ENCODE measurements at regions not wholly inside any gene's neighbourhood (a gene's known extent, or its start where the extent isn't known, plus 50 kb on each side); places are given as distances from the start of the nearest gene placed in this dataset.

GRCh38 chr9:99485459-99485858 is 263.4 kb downstream of the SEC61B start:
- no peak for FAIRE-seq
- Histone ChIP-seq H3K9me3 (ENCODE audit: low read length) (no peaks in the 10 kb centered on the region), H3K27me3 (ENCODE audit: control insufficient read depth in 1 of 2, insufficient read depth in 2 of 2, low read length in 2 of 2) (peaks cover 0 to 3% of the 10 kb centered on the region in 2 experiments; a peak in 1 of 5 replicates), H3K4me1 (ENCODE audit: insufficient read depth, low read length) (no peaks in the 10 kb centered on the region), H4K20me1 (ENCODE audit: insufficient read depth, low read length) (no peaks in the 10 kb centered on the region), H3K36me3 (replicated peaks in 1 of 2; ENCODE audit: control insufficient read depth in 1 of 2, insufficient read depth in 2 of 2, low read length in 2 of 2) (no peaks in the 10 kb centered on the region), H3K27ac (ENCODE audit: extremely low read length, insufficient read depth, low read length) (no peak overlapping the region), H3K4me3 (replicated peaks in 1 of 3; ENCODE audit: insufficient read depth in 1 of 3, low read depth in 2 of 3, low read length in 3 of 3) (no peak overlapping the region), H2AFZ (ENCODE audit: low read length) (no peak overlapping the region), H3K4me2 (ENCODE audit: low read depth, low read length) (no peak overlapping the region), H3K9ac (ENCODE audit: insufficient read depth, low read depth, low read length) (no peak overlapping the region), H3K79me2 (ENCODE audit: insufficient read depth, low read length) (no peaks in the 10 kb centered on the region)
- no peak for DNase-seq (ENCODE audit: low spot score)
- 6% methylated on average over 2 of the region's 2 CpGs for WGBS (ENCODE audit: low lambda C conversion rate)
- BruUV-seq (replicated peaks) = no TSS peak
- intact Hi-C loops (cut with micrococcal nuclease; ENCODE audit: unreplicated experiment) = no loop called here
- TF ChIP-seq, protein P1, sequence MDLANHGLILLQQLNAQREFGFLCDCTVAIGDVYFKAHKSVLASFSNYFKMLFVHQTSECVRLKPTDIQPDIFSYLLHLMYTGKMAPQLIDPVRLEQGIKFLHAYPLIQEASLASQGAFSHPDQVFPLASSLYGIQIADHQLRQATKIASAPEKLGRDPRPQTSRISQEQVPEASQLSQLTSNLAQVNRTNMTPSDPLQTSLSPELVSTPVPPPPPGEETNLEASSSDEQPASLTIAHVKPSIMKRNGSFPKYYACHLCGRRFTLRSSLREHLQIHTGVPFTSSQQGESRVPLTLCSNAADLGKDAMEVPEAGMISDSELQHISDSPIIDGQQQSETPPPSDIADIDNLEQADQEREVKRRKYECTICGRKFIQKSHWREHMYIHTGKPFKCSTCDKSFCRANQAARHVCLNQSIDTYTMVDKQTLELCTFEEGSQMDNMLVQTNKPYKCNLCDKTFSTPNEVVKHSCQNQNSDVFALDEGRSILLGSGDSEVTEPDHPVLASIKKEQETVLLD (CRISPR knock-in tag; IDR thresholded peaks at IDR 0.05; ENCODE audit: low read depth) = no peak
- TF ChIP-seq ZC3H13 (CRISPR knock-in tag; IDR thresholded peaks at IDR 0.05) (no peak), ZNF552 (CRISPR knock-in tag; IDR thresholded peaks at IDR 0.05; ENCODE audit: borderline replicate concordance) (no peak)
- ChIA-PET POLR2A (no interaction called here), CTCF (ENCODE audit: low intra/inter-chr PET ratio, low total read pairs) (no interaction called here)
- in situ Hi-C loops (cut with HindIII; ENCODE audit: extremely low pct_ligation_motif_present, low pct_unique_long_range_greater_than_20kb) = no loop called here
- ATAC-seq = no peak

DNA sequence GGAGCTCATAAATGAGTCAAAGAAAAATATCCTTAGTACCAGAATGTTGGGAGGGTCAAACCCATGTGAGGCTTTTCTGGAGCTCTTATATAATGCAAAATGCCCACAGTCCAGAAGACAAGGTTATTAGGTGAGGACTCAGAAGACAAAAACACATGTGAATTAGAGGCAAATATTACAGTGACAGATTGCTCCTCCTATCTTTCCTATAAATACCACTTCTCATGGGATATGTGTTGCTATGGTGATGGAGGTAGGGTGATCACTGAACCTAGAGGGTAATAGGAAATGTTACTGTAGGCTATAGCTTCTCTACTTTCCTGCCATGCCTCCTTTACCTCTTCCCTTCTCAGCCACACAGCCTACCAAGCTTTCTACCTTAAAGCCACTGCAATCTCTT is 264.6 kb downstream of the SEC61B start:
- ChIA-PET POLR2A (no interaction called here), CTCF (ENCODE audit: low intra/inter-chr PET ratio, low total read pairs) (no interaction called here)
- H3K4me2 ChIP-seq (ENCODE audit: low read depth, low read length) = no peak overlapping the region
- H3K79me2 ChIP-seq (ENCODE audit: insufficient read depth, low read length) = no peaks in the 10 kb centered on the region
- in situ Hi-C loops (cut with HindIII; ENCODE audit: extremely low pct_ligation_motif_present, low pct_unique_long_range_greater_than_20kb) = no loop called here
- no peak for ATAC-seq
- H2AFZ ChIP-seq (ENCODE audit: low read length) = no peak overlapping the region
- no peaks in the 10 kb centered on the region for H3K4me1 ChIP-seq (ENCODE audit: insufficient read depth, low read length)
- intact Hi-C loops (cut with micrococcal nuclease; ENCODE audit: unreplicated experiment) = no loop called here
- no peak overlapping the region for H3K27ac ChIP-seq (ENCODE audit: extremely low read length, insufficient read depth, low read length)
- FAIRE-seq = no peak
- H4K20me1 ChIP-seq (ENCODE audit: insufficient read depth, low read length) = no peaks in the 10 kb centered on the region
- no peak overlapping the region for H3K4me3 ChIP-seq (replicated peaks in 1 of 3; ENCODE audit: insufficient read depth in 1 of 3, low read depth in 2 of 3, low read length in 3 of 3)
- H3K9ac ChIP-seq (ENCODE audit: insufficient read depth, low read depth, low read length) = no peak overlapping the region
- no TSS peak for BruUV-seq (replicated peaks)
- no peaks in the 10 kb centered on the region for H3K36me3 ChIP-seq (replicated peaks in 1 of 2; ENCODE audit: control insufficient read depth in 1 of 2, insufficient read depth in 2 of 2, low read length in 2 of 2)
- H3K27me3 ChIP-seq (ENCODE audit: control insufficient read depth in 1 of 2, insufficient read depth in 2 of 2, low read length in 2 of 2) = peaks cover 0 to 3% of the 10 kb centered on the region in 2 experiments; a peak in 1 of 5 replicates
- no peak for DNase-seq (ENCODE audit: low spot score)
- H3K9me3 ChIP-seq (ENCODE audit: low read length) = no peaks in the 10 kb centered on the region
- TF ChIP-seq ZNF484 (CRISPR knock-in tag; IDR thresholded peaks at IDR 0.05; ENCODE audit: borderline replicate concordance, low read depth) (no peak), EHMT2 (IDR thresholded peaks at IDR 0.05; ENCODE audit: borderline replicate concordance, low read depth, low read length) (no peak), CENPT (CRISPR knock-in tag; IDR thresholded peaks at IDR 0.05; ENCODE audit: low read depth) (no peak), WIZ (CRISPR knock-in tag; IDR thresholded peaks at IDR 0.05) (no peak)
- TF ChIP-seq, protein P2, sequence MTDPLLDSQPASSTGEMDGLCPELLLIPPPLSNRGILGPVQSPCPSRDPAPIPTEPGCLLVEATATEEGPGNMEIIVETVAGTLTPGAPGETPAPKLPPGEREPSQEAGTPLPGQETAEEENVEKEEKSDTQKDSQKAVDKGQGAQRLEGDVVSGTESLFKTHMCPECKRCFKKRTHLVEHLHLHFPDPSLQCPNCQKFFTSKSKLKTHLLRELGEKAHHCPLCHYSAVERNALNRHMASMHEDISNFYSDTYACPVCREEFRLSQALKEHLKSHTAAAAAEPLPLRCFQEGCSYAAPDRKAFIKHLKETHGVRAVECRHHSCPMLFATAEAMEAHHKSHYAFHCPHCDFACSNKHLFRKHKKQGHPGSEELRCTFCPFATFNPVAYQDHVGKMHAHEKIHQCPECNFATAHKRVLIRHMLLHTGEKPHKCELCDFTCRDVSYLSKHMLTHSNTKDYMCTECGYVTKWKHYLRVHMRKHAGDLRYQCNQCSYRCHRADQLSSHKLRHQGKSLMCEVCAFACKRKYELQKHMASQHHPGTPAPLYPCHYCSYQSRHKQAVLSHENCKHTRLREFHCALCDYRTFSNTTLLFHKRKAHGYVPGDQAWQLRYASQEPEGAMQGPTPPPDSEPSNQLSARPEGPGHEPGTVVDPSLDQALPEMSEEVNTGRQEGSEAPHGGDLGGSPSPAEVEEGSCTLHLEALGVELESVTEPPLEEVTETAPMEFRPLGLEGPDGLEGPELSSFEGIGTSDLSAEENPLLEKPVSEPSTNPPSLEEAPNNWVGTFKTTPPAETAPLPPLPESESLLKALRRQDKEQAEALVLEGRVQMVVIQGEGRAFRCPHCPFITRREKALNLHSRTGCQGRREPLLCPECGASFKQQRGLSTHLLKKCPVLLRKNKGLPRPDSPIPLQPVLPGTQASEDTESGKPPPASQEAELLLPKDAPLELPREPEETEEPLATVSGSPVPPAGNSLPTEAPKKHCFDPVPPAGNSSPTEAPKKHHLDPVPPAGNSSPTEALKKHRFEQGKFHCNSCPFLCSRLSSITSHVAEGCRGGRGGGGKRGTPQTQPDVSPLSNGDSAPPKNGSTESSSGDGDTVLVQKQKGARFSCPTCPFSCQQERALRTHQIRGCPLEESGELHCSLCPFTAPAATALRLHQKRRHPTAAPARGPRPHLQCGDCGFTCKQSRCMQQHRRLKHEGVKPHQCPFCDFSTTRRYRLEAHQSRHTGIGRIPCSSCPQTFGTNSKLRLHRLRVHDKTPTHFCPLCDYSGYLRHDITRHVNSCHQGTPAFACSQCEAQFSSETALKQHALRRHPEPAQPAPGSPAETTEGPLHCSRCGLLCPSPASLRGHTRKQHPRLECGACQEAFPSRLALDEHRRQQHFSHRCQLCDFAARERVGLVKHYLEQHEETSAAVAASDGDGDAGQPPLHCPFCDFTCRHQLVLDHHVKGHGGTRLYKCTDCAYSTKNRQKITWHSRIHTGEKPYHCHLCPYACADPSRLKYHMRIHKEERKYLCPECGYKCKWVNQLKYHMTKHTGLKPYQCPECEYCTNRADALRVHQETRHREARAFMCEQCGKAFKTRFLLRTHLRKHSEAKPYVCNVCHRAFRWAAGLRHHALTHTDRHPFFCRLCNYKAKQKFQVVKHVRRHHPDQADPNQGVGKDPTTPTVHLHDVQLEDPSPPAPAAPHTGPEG (CRISPR knock-in tag; IDR thresholded peaks at IDR 0.05) = no peak
- TF ChIP-seq, protein P3, sequence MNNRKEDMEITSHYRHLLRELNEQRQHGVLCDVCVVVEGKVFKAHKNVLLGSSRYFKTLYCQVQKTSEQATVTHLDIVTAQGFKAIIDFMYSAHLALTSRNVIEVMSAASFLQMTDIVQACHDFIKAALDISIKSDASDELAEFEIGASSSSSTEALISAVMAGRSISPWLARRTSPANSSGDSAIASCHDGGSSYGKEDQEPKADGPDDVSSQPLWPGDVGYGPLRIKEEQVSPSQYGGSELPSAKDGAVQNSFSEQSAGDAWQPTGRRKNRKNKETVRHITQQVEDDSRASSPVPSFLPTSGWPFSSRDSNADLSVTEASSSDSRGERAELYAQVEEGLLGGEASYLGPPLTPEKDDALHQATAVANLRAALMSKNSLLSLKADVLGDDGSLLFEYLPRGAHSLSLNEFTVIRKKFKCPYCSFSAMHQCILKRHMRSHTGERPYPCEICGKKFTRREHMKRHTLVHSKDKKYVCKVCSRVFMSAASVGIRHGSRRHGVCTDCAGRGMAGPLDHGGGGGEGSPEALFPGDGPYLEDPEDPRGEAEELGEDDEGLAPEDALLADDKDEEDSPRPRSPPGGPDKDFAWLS (CRISPR knock-in tag; IDR thresholded peaks at IDR 0.05; ENCODE audit: borderline replicate concordance) = no peak
